Ascending aorta (tissue), 2 donors: ENCODE measurements at regions not wholly inside any gene's neighbourhood (a gene's known extent, or its start where the extent isn't known, plus 50 kb on each side); places are given as distances from the start of the nearest gene placed in this dataset.
A peak's percentile ranks its signal among the peaks of the same experiment; 100 is the strongest.
"Not testable (repeated sequence)": the region's sequence is repeated elsewhere in the genome, so short reads cannot be mapped to it uniquely, and the experiment has no call there.

Source experiments
- DNase-seq, 2 donors: peaks; one replicate each; pipeline ENCODE4 v3.0.0-alpha.2; 2019; ENCODE audit warnings: low spot score in 2 of 2
- H3K27ac ChIP-seq, 2 donors: fragments of 200-600 bp; sonication (generic); one replicate each; pipeline ENCODE4 v1.5.1; 2016 to 2017; ENCODE audit warnings: mild to moderate bottlenecking in 1 of 2
- H3K27me3 ChIP-seq: fragments of 200-600 bp; sonication (generic); one replicate; pipeline ENCODE4 v1.5.1; 2017
- H3K36me3 ChIP-seq, 2 donors: fragments of 200-600 bp; sonication (generic); one replicate each; pipeline ENCODE4 v1.5.1; 2016
- H3K4me1 ChIP-seq, 2 donors: fragments of 200-600 bp; sonication (generic); one replicate each; pipeline ENCODE4 v1.5.1; 2016 to 2017; ENCODE audit warnings: mild to moderate bottlenecking in 1 of 2
- H3K4me3 ChIP-seq, 2 donors: fragments of 200-600 bp; sonication (generic); one replicate each; pipeline ENCODE4 v1.5.1; 2016 to 2017; ENCODE audit warnings: mild to moderate bottlenecking in 1 of 2
- H3K9me3 ChIP-seq, 2 donors: fragments of 200-600 bp; sonication (generic); one replicate each; pipeline ENCODE4 v1.5.1; 2016
- CTCF ChIP-seq, 3 experiments: fragments of 200-600 bp in 2 of 3; fragments of 450-650 bp in 1 of 3; sonication (generic) in 2 of 3; IDR thresholded peaks; one replicate each; pipeline ENCODE4 v1.5.1; 2016 to 2019; ENCODE audit warnings: antibody characterized with exemption in 3 of 3, mild to moderate bottlenecking in 1 of 3, moderate library complexity in 1 of 3
- intact Hi-C: fragments of 100-400 bp; cut with DNase I; formaldehyde crosslinking; loops from one replicate; pipeline ENCODE4 v1.15.1; 2023

GRCh38 chr6:2576499-2576898 lies 174.2 kb downstream of the MYLK4 start:
- TF ChIP-seq CTCF (IDR thresholded peaks at IDR 0.05) = no peak
- no peak for DNase-seq
- Histone ChIP-seq H3K27me3 (no peaks in the 10 kb centered on the region), H3K4me3 (no peak overlapping the region), H3K9me3 (no peaks in the 10 kb centered on the region), H3K27ac (no peak overlapping the region), H3K4me1 (peaks cover 0 to 2% of the 10 kb centered on the region in 2 donors), H3K36me3 (no peaks in the 10 kb centered on the region)
- intact Hi-C loops = loop anchor here (5.0 kb wide), 1 partner anchor 74 kb away; no protein-coding TSS in a partner anchor

- Histone ChIP-seq H3K4me3 (no peak overlapping the region), H3K9me3 (no peaks in the 10 kb centered on the region), H3K27ac (no peak overlapping the region), H3K27me3 (no peaks in the 10 kb centered on the region), H3K4me1 (peaks cover 0 to 2% of the 10 kb centered on the region in 2 donors), H3K36me3 (no peaks in the 10 kb centered on the region)
- no peak for DNase-seq
- intact Hi-C loops = loop anchor here (5.0 kb wide), 1 partner anchor 73 kb away; no protein-coding TSS in a partner anchor
- TF ChIP-seq CTCF (IDR thresholded peaks at IDR 0.05) = no peak
Measured at GRCh38 chr6:2575236-2575635, 175.5 kb downstream of the MYLK4 start.

- H3K4me3 ChIP-seq, intact Hi-C loops, H3K36me3 ChIP-seq, H3K27ac ChIP-seq, H3K4me1 ChIP-seq, H3K9me3 ChIP-seq, H3K27me3 ChIP-seq, DNase-seq: not testable (repeated sequence)
Measured at GRCh38 chr6:2569420-2569819, 181.3 kb downstream of the MYLK4 start.

GRCh38 chr6:2566048-2566447 lies 184.7 kb downstream of the MYLK4 start:
- Histone ChIP-seq H3K27ac (no peak overlapping the region), H3K4me3 (no peak overlapping the region), H3K4me1 (peaks cover 0 to 12% of the 10 kb centered on the region in 2 donors), H3K9me3 (no peaks in the 10 kb centered on the region), H3K36me3 (no peaks in the 10 kb centered on the region), H3K27me3 (no peaks in the 10 kb centered on the region)
- DNase-seq = no peak
- intact Hi-C loops = no loop called here
- no peak for TF ChIP-seq CTCF (IDR thresholded peaks at IDR 0.05)

GRCh38 chr6:2565499-2565898 lies 185.2 kb downstream of the MYLK4 start:
- no peak for DNase-seq
- no peak for TF ChIP-seq CTCF (IDR thresholded peaks at IDR 0.05)
- H3K36me3 ChIP-seq = no peaks in the 10 kb centered on the region
- H3K27me3 ChIP-seq = no peaks in the 10 kb centered on the region
- H3K9me3 ChIP-seq = no peaks in the 10 kb centered on the region
- no peak overlapping the region for H3K4me3 ChIP-seq
- intact Hi-C loops = no loop called here
- no peak overlapping the region for H3K27ac ChIP-seq
- peaks cover 0 to 12% of the 10 kb centered on the region in 2 donors for H3K4me1 ChIP-seq

- H3K4me3 ChIP-seq = peak overlapping the region in 1 of 2 donors; percentile 50
- peaks cover 0 to 12% of the 10 kb centered on the region in 2 donors for H3K4me1 ChIP-seq
- H3K9me3 ChIP-seq = no peaks in the 10 kb centered on the region
- H3K27me3 ChIP-seq = no peaks in the 10 kb centered on the region
- TF ChIP-seq CTCF (IDR thresholded peaks at IDR 0.05) = no peak
- H3K27ac ChIP-seq = peak overlapping the region; percentile 46 to 66
- intact Hi-C loops = loop anchor here (5.0 kb wide), 1 partner anchor 69 kb away; no protein-coding TSS in a partner anchor
- no peaks in the 10 kb centered on the region for H3K36me3 ChIP-seq
- DNase-seq = no peak
Measured at GRCh38 chr6:2563635-2564034, 187.1 kb downstream of the MYLK4 start.
